Breast epithelium (tissue), 3 donors: ENCODE measurements at regions not wholly inside any gene's neighbourhood (a gene's known extent, or its start where the extent isn't known, plus 50 kb on each side); places are given as distances from the start of the nearest gene placed in this dataset.

Experiments
- POLR2A ChIP-seq: fragments of 450-650 bp; IDR thresholded peaks from one replicate; pipeline ENCODE4 v1.6.1; 2016; ENCODE audit warnings: antibody characterized with exemption, mild to moderate bottlenecking, moderate library complexity
- POLR2AphosphoS5 ChIP-seq, 3 donors: sonication (generic); formaldehyde crosslinking; IDR thresholded peaks; one replicate each; pipeline ENCODE4 v1.6.1; 2017; ENCODE audit warnings: antibody characterized with exemption in 3 of 3
- TF ChIP-seq, protein P1 (sequence below), 3 donors: fragments of 450-650 bp; IDR thresholded peaks; one replicate each; pipeline ENCODE4 v1.5.1; 2016 to 2017; ENCODE audit warnings: antibody characterized with exemption in 3 of 3, mild to moderate bottlenecking in 3 of 3, moderate library complexity in 3 of 3

DNA sequence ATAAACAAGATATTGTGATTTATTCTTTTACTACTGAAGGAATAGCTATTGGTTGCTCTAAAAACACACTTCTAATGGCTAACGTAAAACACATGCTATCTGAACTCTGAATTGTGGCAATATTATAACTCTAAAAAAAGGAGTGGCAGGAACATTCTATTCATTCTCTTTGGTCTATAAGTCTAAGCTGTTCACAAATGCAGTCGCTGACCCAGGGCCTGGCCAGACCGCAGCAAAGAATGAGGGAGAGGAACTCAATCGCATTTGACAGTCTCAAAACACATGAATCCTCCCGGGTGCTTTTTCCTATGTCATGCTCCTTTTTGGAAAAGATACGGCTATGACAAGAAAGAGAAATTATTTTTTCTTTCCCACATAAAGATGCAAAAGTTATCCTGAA, 651.6 kb upstream of the PITX2 start:
- TF ChIP-seq, protein P1, sequence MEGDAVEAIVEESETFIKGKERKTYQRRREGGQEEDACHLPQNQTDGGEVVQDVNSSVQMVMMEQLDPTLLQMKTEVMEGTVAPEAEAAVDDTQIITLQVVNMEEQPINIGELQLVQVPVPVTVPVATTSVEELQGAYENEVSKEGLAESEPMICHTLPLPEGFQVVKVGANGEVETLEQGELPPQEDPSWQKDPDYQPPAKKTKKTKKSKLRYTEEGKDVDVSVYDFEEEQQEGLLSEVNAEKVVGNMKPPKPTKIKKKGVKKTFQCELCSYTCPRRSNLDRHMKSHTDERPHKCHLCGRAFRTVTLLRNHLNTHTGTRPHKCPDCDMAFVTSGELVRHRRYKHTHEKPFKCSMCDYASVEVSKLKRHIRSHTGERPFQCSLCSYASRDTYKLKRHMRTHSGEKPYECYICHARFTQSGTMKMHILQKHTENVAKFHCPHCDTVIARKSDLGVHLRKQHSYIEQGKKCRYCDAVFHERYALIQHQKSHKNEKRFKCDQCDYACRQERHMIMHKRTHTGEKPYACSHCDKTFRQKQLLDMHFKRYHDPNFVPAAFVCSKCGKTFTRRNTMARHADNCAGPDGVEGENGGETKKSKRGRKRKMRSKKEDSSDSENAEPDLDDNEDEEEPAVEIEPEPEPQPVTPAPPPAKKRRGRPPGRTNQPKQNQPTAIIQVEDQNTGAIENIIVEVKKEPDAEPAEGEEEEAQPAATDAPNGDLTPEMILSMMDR (IDR thresholded peaks at IDR 0.05), result no peak
- TF ChIP-seq POLR2A (no peak), POLR2AphosphoS5 (IDR thresholded peaks at IDR 0.05) (no peak)
